T-cell (primary cell): ENCODE measurements at regions not wholly inside any gene's neighbourhood (a gene's known extent, or its start where the extent isn't known, plus 50 kb on each side); places are given as distances from the start of the nearest gene placed in this dataset.
"Not testable (repeated sequence)": the region's sequence is repeated elsewhere in the genome, so short reads cannot be mapped to it uniquely, and the experiment has no call there.

Experiments
- ATAC-seq, 4 experiments: fragments of 200-7000 bp in 3 of 4; fragments of 150-1000 bp in 1 of 4; cut with Tn5 transposase; replicated peaks in 1 of 4; 1 replicate in 3 of 4; 2 replicates in 1 of 4; pipeline ENCODE4 v1.10.0; 2021; ENCODE audit warnings: moderate library complexity in 3 of 4, mild to moderate bottlenecking in 2 of 4, moderate number of reproducible peaks in 1 of 4
- CTCF ChIA-PET, 2 donors: fragments of 300-600 bp; sonication (Branson Sonifier 250); formaldehyde crosslinking; loops; one replicate each; lab custom pipeline; 2022; ENCODE audit warnings: antibody characterized with exemption in 2 of 2; lab: Charles Lee
- POLR2A ChIA-PET, 2 donors: fragments of 300-600 bp; sonication (Branson Sonifier 250); formaldehyde crosslinking; loops; one replicate each; lab custom pipeline; 2022; ENCODE audit warnings: antibody characterized with exemption in 2 of 2; lab: Charles Lee
- DNase-seq, 35 experiments: peaks; one replicate each; pipeline versions ENCODE4 v3.0.0 to v3.0.0-alpha.2; 2013 to 2023
- H3K27ac ChIP-seq: one replicate; pipeline ENCODE4 v1.5.1; 2013; ENCODE audit warnings: low read length
- H3K27me3 ChIP-seq, 2 experiments: replicated peaks in 1 of 2; 1 replicate in 1 of 2; 2 replicates in 1 of 2; pipeline versions ENCODE4 v1.6.1 to v1.7.0; 2013; ENCODE audit warnings: low read length in 1 of 2, mixed read lengths in 1 of 2; ENCODE audit not compliant: control insufficient read depth in 2 of 2, insufficient read depth in 2 of 2; ENCODE audit errors: extremely low read depth in 1 of 2
- H3K36me3 ChIP-seq, 2 donors: 1 replicate in 1 of 2; 2 replicates in 1 of 2; pipeline versions ENCODE4 v1.6.1 to v1.7.0; 2013; ENCODE audit warnings: low read length in 1 of 2; ENCODE audit not compliant: control insufficient read depth in 2 of 2, insufficient read depth in 1 of 2; ENCODE audit errors: extremely low read depth in 1 of 2
- H3K4me1 ChIP-seq, 2 experiments: 1 replicate in 1 of 2; 2 replicates in 1 of 2; pipeline versions ENCODE4 v1.6.1 to v1.7.0; 2013; ENCODE audit warnings: low read length in 2 of 2, mixed read lengths in 1 of 2; ENCODE audit not compliant: insufficient read depth in 2 of 2, control insufficient read depth in 1 of 2; ENCODE audit errors: extremely low read depth in 1 of 2
- H3K4me3 ChIP-seq, 2 donors: 1 replicate in 1 of 2; 2 replicates in 1 of 2; pipeline versions ENCODE4 v1.5.1 to v1.7.0; 2013; ENCODE audit warnings: mild to moderate bottlenecking in 2 of 2, low read length in 1 of 2, moderate library complexity in 1 of 2; ENCODE audit not compliant: control insufficient read depth in 1 of 2; ENCODE audit errors: extremely low read depth in 1 of 2
- H3K9me3 ChIP-seq: 2 replicates; pipeline ENCODE4 v1.7.0; 2013
- H3K27ac Mint-ChIP-seq, 2 donors: one replicate each; pipeline ENCODE4 v1.8.0; 2020 to 2021; ENCODE audit warnings: mild to moderate bottlenecking in 2 of 2, mixed read lengths in 2 of 2
- H3K27me3 Mint-ChIP-seq, 2 donors: one replicate each; pipeline ENCODE4 v1.8.0; 2021 to 2022; ENCODE audit warnings: mixed read lengths in 2 of 2
- H3K36me3 Mint-ChIP-seq: one replicate; pipeline ENCODE4 v1.8.0; 2021; ENCODE audit warnings: mixed read lengths
- H3K4me1 Mint-ChIP-seq, 3 donors: one replicate each; pipeline ENCODE4 v1.8.0; 2020 to 2022; ENCODE audit warnings: mixed read lengths in 3 of 3, mild to moderate bottlenecking in 1 of 3
- H3K4me3 Mint-ChIP-seq, 3 donors: one replicate each; pipeline ENCODE4 v1.8.0; 2020 to 2022; ENCODE audit warnings: mild to moderate bottlenecking in 3 of 3, mixed read lengths in 3 of 3, moderate library complexity in 3 of 3
- H3K9me3 Mint-ChIP-seq, 3 donors: one replicate each; pipeline ENCODE4 v1.8.0; 2020 to 2022; ENCODE audit warnings: mixed read lengths in 3 of 3
- WGBS: methylation state at CpG from one replicate; pipeline ENCODE4 v1.1.5; 2013; ENCODE audit warnings: missing lambda C conversion rate; ENCODE audit not compliant: insufficient coverage; 5-methylcytosine and 5-hydroxymethylcytosine counted together

DNA sequence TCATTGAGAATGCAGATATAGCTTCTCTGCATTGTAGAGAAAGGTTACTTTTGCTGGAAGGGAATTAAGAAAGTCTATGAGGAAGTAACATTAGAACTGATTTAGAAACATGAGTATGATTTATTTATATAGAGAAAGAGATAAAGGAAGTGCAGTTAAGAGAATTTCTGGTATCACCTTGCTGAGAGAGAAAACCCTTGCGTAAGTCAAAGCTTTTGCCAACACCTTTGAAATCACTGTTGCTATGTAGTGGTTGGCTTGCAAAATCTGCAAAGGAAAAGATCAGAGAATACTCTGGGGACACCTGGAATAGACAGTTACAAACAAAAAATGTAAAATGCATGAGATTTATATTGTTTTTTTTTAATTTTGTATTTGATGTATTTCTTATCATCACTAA lies 137.3 kb upstream of the RXFP1 start:
- H3K27me3 Mint-ChIP-seq = no peaks in the 10 kb centered on the region
- CTCF ChIA-PET = no interaction called here
- WGBS = 40% methylated on average over 1 of the region's 1 CpG

DNA sequence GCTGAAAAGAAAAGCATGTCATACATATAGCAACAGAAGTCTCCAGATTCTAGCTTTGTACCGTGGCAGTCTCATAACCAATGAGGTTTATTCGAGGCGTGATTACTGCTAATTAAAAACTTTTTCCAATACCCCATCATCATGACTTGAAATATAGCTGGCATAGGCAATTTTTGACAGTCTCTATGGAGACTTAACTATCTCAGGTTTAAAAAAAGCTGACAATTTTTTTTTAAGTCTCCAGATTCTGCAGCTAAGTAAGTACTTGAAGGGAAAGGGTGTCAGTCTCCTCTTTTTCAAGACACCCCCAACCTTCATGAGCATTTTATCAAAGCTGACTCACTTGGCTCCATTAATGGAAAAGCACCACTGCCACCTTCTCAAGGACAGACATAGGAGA lies 126.3 kb upstream of the RXFP1 start:
- peaks cover 0 to 4% of the 10 kb centered on the region in 2 donors for H3K27me3 Mint-ChIP-seq
- Histone ChIP-seq H3K36me3 (no peaks in the 10 kb centered on the region), H3K9me3 (no peaks in the 10 kb centered on the region), H3K4me3 (no peak overlapping the region), H3K27me3 (no peaks in the 10 kb centered on the region), H3K27ac (no peak overlapping the region), H3K4me1 (no peaks in the 10 kb centered on the region)
- CTCF ChIA-PET = no interaction called here
- ATAC-seq = no peak
- peaks cover 0 to 7% (median 0%) of the 10 kb centered on the region in 3 donors for H3K9me3 Mint-ChIP-seq
- POLR2A ChIA-PET = no interaction called here
- no CpG with 5 or more reads among the region's 3 CpGs for WGBS
- no peak for DNase-seq
- no peak overlapping the region for H3K4me3 Mint-ChIP-seq
- no peaks in the 10 kb centered on the region for H3K4me1 Mint-ChIP-seq
- no peak overlapping the region for H3K27ac Mint-ChIP-seq
- no peaks in the 10 kb centered on the region for H3K36me3 Mint-ChIP-seq

More for the DNA sequence above, 137.3 kb upstream of the RXFP1 start:
- no peaks in the 10 kb centered on the region for H3K27me3 ChIP-seq
- POLR2A ChIA-PET = no interaction called here
- H3K4me3 ChIP-seq = no peak overlapping the region
- H3K4me1 ChIP-seq = no peaks in the 10 kb centered on the region
- H3K27ac ChIP-seq = no peak overlapping the region
- H3K4me1 Mint-ChIP-seq = no peaks in the 10 kb centered on the region
- no peaks in the 10 kb centered on the region for H3K36me3 Mint-ChIP-seq
- no peaks in the 10 kb centered on the region for H3K9me3 Mint-ChIP-seq
- no peak overlapping the region for H3K4me3 Mint-ChIP-seq
- no peak overlapping the region for H3K27ac Mint-ChIP-seq
- no peak for DNase-seq
- H3K36me3 ChIP-seq = no peaks in the 10 kb centered on the region
- no peak for ATAC-seq
- no peaks in the 10 kb centered on the region for H3K9me3 ChIP-seq

DNA sequence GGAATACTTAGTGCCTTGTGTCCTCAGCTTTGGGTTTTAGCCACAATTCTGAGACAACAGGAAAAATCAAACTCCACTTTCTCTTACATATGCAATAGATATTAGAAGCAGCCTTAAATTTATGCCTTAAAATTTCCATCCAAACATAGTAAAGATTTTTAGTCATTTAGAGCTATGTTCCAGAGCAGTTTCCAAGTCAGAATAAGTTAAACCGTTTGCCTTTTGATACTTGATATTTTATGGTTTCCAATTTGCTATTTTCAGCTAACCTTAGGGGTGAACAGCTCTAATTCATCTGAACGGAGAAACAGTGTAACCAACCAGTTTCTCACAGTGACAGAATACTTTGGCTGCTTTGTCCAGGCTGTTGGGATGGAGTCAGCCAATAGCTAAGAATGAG lies 125.8 kb upstream of the RXFP1 start:
- ATAC-seq (no peak), DNase-seq (no peak)
- 50% methylated on average over 1 of the region's 2 CpGs for WGBS
- no peaks in the 10 kb centered on the region for H3K4me1 ChIP-seq
- POLR2A ChIA-PET = no interaction called here
- H3K36me3 ChIP-seq = no peaks in the 10 kb centered on the region
- no peak overlapping the region for H3K4me3 Mint-ChIP-seq
- H3K27me3 Mint-ChIP-seq = no peaks in the 10 kb centered on the region
- no peak overlapping the region for H3K27ac ChIP-seq
- H3K4me1 Mint-ChIP-seq = no peaks in the 10 kb centered on the region
- no peak overlapping the region for H3K27ac Mint-ChIP-seq
- H3K4me3 ChIP-seq = no peak overlapping the region
- no peaks in the 10 kb centered on the region for H3K36me3 Mint-ChIP-seq
- peaks cover 0 to 7% (median 0%) of the 10 kb centered on the region in 3 donors for H3K9me3 Mint-ChIP-seq
- H3K27me3 ChIP-seq = no peaks in the 10 kb centered on the region
- H3K9me3 ChIP-seq = no peaks in the 10 kb centered on the region
- CTCF ChIA-PET = no interaction called here

DNA sequence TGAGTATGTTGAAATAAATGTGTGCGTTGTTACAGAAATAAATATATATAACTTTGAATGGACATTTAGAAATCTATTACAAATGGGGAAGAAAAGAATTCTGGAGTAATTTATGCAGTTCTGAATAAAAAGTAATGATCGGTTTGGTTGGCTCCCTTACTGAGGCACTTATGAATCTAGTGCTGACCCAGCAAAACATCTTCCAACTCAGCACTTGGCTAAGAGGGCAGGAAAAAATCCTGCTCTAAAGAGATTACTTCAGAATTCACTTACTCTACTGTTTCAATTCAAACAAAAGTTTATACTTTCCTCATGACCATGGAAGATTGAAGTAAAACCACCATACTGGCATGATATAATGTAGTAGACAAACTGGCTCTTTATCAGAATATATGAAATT lies 123.9 kb upstream of the RXFP1 start:
- H3K36me3 ChIP-seq = no peaks in the 10 kb centered on the region
- no peak overlapping the region for H3K4me3 ChIP-seq
- Mint-ChIP-seq H3K27me3 (no peaks in the 10 kb centered on the region), H3K4me1 (no peaks in the 10 kb centered on the region), H3K4me3 (no peak overlapping the region), H3K27ac (no peak overlapping the region), H3K9me3 (peaks cover 0 to 3% (median 0%) of the 10 kb centered on the region in 3 donors), H3K36me3 (no peaks in the 10 kb centered on the region)
- H3K9me3 ChIP-seq = no peaks in the 10 kb centered on the region
- POLR2A ChIA-PET = no interaction called here
- WGBS = no CpG with 5 or more reads among the region's 2 CpGs
- DNase-seq (no peak), ATAC-seq (no peak)
- no peak overlapping the region for H3K27ac ChIP-seq
- H3K4me1 ChIP-seq = no peaks in the 10 kb centered on the region
- no peaks in the 10 kb centered on the region for H3K27me3 ChIP-seq
- CTCF ChIA-PET = no interaction called here

DNA sequence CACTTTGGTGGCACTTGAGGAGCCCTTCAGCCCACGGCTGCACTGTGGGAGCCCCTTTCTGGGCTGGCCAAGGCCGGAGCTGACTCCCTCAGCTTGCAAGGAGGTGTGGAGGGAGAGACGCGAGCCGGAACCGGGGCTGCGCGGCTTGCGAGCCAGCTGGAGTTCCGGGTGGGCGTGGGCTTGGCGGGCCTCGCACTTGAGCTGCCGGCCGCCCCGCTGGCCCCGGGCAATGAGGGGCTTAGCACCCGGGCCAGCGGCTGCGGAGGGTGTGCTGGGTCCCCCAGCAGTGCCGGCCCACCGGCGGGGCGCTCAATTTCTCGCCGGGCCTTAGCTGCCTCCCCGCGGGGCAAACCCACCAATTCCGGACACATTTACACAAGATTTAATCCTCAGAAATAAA lies 113.7 kb upstream of the RXFP1 start:
- H3K4me1 Mint-ChIP-seq, H3K4me1 ChIP-seq, ATAC-seq, H3K27me3 ChIP-seq, H3K9me3 ChIP-seq, H3K27me3 Mint-ChIP-seq, H3K27ac ChIP-seq, H3K36me3 ChIP-seq, POLR2A ChIA-PET, H3K4me3 ChIP-seq, H3K27ac Mint-ChIP-seq, H3K4me3 Mint-ChIP-seq, DNase-seq, H3K9me3 Mint-ChIP-seq, H3K36me3 Mint-ChIP-seq: not testable (repeated sequence)
- CTCF ChIA-PET = interaction anchor here in 1 of 2 donors (0.6 kb wide), 1 partner anchor 405 kb away, joined by 4 read pairs; no protein-coding TSS in a partner anchor
- WGBS = 95% methylated on average over 16 of the region's 29 CpGs

DNA sequence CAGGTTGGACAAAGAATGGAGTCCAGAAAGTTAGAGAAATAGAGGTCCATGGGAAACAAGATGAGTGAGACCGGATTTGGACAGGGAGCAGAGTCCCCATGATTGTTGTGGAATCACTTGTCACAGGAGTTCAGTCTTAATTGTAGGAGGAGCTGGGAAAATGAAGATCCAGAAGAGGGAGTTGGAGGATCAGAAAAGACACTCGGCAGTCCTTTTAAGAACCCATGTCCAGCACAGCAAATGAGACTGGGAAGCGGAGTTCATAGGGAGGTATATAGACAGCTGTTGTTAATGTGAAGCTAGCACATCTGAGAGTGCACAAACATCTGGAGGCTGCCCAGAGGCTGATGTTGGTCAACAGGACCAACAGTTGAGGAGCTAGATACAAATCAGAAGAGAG lies 111.4 kb upstream of the RXFP1 start:
- Histone ChIP-seq H3K36me3 (no peaks in the 10 kb centered on the region), H3K9me3 (no peaks in the 10 kb centered on the region), H3K4me3 (no peak overlapping the region), H3K4me1 (no peaks in the 10 kb centered on the region), H3K27me3 (no peaks in the 10 kb centered on the region), H3K27ac (no peak overlapping the region)
- ChIA-PET POLR2A (no interaction called here), CTCF (interaction anchor here in 1 of 2 donors (0.7 kb wide), 1 partner anchor 21 kb away, joined by 4 read pairs; no protein-coding TSS in a partner anchor)
- ATAC-seq = no peak
- no peaks in the 10 kb centered on the region for H3K4me1 Mint-ChIP-seq
- no peak for DNase-seq
- WGBS = 89% methylated on average over 3 of the region's 3 CpGs
- H3K4me3 Mint-ChIP-seq = no peak overlapping the region
- no peak overlapping the region for H3K27ac Mint-ChIP-seq
- H3K36me3 Mint-ChIP-seq = no peaks in the 10 kb centered on the region
- H3K27me3 Mint-ChIP-seq = no peaks in the 10 kb centered on the region
- H3K9me3 Mint-ChIP-seq = peaks cover 0 to 8% (median 3%) of the 10 kb centered on the region in 3 donors

DNA sequence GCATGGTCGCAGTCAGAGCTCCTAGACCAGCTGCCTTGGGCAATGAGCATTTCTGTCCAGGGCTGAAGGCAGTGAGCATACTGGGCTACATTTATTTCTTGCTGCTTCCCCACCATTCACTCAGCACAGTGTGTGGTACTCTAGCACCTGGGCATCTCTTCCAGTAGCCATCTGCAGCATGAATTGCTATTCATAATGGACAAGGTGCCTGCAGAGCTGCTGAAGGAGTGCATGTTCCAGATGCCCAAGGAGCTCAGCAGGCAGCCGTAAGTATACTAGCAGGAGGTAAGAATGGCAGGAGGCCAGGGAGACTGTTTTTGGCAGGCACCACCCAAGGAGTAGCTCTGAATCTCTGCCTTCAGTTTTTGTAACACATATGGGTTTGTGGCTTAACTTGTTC lies 110.4 kb upstream of the RXFP1 start:
- no peaks in the 10 kb centered on the region for H3K36me3 Mint-ChIP-seq
- WGBS = 67% methylated on average over 2 of the region's 2 CpGs
- no peaks in the 10 kb centered on the region for H3K27me3 ChIP-seq
- CTCF ChIA-PET = interaction anchor here in 1 of 2 donors (0.7 kb wide), 1 partner anchor 20 kb away, joined by 4 read pairs; no protein-coding TSS in a partner anchor
- H3K4me1 Mint-ChIP-seq = no peaks in the 10 kb centered on the region
- no peak overlapping the region for H3K4me3 Mint-ChIP-seq
- H3K27ac Mint-ChIP-seq = no peak overlapping the region
- H3K4me1 ChIP-seq = no peaks in the 10 kb centered on the region
- H3K27me3 Mint-ChIP-seq = no peaks in the 10 kb centered on the region
- POLR2A ChIA-PET = no interaction called here
- H3K9me3 ChIP-seq = no peaks in the 10 kb centered on the region
- no peaks in the 10 kb centered on the region for H3K36me3 ChIP-seq
- no peak overlapping the region for H3K27ac ChIP-seq
- no peak for DNase-seq
- no peak overlapping the region for H3K4me3 ChIP-seq
- peaks cover 0 to 12% (median 3%) of the 10 kb centered on the region in 3 donors for H3K9me3 Mint-ChIP-seq
- no peak for ATAC-seq
